GM12872 (cell line): ENCODE measurements at regions not wholly inside any gene's neighbourhood (a gene's known extent, or its start where the extent isn't known, plus 50 kb on each side); places are given as distances from the start of the nearest gene placed in this dataset.

Experiments
- TF ChIP-seq, protein P1 (sequence below): IDR thresholded peaks from 3 replicates; pipeline ENCODE4 v1.5.1; 2011; ENCODE audit warnings: low read depth, mild to moderate bottlenecking, low read length, moderate library complexity; ENCODE audit not compliant: insufficient read depth

DNA sequence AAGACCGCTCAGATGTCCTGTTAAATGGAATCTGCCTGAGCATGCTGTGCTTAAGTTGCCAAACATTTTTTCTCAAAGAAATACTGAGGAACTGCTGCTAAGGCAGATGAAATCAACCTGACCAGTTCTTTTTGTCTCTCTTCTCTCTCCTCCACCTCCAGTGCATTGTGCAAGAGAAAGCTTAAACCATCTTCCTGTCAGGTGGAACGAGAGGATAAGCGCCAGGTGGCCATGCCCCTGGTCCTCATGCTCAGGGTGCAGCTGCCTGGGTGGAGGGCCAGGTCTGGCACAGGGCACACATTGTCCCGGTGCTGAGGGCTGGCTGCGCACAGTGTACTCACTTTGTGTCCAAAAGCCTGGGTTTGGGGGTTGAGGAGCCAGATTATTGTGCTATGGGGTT is 176.2 kb upstream of the TP63 start:
- TF ChIP-seq, protein P1, sequence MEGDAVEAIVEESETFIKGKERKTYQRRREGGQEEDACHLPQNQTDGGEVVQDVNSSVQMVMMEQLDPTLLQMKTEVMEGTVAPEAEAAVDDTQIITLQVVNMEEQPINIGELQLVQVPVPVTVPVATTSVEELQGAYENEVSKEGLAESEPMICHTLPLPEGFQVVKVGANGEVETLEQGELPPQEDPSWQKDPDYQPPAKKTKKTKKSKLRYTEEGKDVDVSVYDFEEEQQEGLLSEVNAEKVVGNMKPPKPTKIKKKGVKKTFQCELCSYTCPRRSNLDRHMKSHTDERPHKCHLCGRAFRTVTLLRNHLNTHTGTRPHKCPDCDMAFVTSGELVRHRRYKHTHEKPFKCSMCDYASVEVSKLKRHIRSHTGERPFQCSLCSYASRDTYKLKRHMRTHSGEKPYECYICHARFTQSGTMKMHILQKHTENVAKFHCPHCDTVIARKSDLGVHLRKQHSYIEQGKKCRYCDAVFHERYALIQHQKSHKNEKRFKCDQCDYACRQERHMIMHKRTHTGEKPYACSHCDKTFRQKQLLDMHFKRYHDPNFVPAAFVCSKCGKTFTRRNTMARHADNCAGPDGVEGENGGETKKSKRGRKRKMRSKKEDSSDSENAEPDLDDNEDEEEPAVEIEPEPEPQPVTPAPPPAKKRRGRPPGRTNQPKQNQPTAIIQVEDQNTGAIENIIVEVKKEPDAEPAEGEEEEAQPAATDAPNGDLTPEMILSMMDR = no peak

DNA sequence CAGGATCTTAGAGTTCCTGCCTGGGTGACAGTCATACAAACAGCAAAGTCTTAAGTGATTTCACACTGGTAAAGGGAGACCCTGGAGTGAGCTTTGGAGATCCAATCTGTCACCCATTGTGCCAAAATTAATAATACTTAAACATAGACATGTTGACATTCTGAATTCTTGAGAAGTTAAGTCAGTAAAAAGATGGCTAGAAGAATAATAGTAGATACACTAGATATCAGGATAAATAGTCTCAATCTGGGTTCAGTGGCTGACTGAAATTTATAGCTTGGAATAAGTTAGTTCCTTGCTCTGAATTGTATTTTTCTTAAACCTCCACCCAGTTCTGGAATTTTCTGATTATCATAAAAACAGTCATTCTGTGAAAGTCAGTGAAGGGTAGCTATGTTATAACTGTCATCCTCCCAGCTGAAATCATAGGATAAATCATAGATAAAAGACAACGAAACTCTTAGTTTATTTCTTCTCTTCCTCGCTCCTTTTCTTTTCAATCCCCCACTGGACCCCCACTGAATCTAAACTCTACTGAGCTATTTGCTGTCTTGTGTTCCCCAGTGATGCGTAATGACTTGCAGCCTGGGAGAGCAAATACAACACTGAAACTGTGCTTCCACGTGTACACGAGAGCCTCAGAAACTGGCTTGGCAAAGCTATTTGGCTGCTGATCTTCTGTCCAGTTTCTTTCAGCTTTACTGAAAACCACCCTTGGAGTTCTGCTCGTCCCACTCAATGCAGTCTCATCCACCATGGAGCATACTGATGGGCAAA is 175.4 kb upstream of the TP63 start:
- TF ChIP-seq, protein P1 = no peak

DNA sequence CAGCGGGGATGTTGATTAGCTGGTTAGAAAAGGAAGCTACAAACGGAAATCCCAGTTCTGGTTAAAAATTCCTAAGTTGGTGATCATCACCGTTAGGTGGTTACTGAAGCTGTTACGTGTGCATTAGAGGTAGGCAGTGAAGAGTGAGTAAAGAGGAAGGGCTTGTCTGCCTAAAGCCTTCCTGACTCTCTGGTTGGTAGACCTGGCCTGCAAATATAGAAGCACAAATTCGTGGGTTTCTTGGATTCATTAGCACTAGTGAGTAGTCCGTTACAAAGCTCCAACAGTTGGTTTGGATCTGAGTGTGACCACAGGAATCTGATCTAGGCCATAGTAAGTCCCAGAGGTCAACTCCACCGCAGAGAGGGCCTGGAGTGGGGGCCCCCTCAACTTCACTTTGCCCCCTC is 174.0 kb upstream of the TP63 start:
- TF ChIP-seq, protein P1 = no peak

DNA sequence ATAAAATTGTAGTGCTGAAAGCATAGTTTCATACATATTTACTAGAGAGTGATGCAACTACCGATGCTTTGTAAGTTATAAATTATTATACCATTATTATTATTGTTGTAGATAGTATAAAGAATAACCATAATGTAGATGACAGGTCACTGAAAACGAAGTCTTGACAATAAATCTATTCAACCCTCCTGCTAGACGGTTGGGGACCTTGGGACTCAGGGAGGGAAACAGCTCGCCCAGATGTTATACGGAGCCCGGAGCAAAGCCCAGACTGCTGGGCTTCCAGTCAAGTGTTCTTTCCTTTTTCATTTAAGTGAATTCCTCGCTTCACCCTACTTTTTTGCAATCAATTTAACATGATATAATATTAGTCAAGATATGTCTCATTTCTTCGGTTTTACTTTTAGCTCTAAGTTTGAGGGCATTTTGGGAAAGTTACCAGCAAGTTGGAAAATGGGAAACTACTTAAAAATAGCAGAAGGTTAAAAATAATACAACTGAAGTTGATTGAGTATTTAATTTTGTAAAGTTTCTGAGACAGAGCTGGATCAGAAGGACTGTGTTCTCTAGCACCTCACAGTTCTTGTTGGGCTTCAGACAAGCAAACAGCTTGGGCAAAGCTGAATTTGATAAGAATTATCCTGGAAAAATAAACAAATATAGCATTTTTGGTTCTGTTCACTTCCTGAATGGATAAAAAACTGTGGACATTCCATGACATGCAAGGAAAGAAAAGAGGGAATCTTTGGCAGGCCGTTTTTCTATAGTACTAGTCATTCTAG is 173.4 kb upstream of the TP63 start:
- TF ChIP-seq, protein P1 = no peak

DNA sequence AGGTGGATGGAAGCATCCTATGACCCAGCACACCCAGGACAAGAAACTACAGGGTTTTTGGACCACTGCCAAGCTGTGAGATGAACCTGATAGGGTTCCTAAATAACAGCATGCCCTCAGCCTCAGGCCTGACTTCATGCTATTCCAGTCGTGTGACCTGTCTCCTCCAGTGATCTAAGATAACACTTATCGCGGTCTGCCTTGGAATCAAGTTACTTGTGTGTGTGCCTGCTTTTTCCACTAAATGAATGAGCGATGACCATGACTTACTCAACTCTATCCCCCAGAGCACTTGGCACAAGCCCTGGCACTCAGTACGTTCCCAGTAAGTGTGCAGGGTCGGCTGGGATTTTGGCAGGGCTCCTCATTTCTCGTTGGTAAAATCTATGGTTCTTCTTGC is 172.7 kb upstream of the TP63 start:
- TF ChIP-seq, protein P1 = no peak

DNA sequence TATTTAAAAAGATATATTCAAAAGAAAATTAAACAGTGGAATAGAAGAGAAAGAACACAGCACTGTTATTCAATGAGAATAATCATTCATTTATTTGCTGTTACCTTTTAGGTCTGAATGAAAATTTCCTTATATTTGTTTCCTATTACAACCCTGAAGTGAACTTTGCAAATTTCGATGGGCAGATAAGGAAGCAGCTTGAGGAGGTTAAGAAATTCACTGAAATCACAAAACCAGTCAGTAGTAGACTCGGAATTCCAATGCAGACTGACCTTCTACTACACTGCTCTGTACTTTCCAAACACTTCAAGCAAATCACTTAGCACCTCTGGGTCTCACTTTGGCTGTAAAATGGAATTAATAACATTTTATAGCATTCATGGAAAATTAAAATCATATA is 172.0 kb upstream of the TP63 start:
- TF ChIP-seq, protein P1 = no peak

DNA sequence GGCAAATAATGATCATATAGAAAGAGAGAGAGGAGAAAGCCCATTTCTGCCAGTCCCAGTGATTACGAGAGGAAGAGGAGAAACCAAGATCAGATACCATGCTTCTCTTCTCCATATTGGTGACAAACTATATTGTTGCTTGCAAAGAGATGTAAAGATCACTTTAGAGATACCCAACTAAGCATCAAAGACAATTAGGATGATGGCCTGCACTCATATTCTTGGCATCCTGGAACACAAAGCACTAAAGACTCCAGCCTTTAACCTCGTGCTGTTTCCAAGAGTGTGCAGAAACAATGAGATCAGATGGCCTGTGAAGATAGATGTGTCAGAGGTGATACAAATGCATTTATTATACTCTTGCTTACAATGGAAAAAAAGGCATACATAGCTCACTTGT is 170.7 kb upstream of the TP63 start:
- TF ChIP-seq, protein P1 = no peak
